Neutrophil (primary cell): ENCODE measurements at regions not wholly inside any gene's neighbourhood (a gene's known extent, or its start where the extent isn't known, plus 50 kb on each side); places are given as distances from the start of the nearest gene placed in this dataset.
"Not testable (repeated sequence)": the region's sequence is repeated elsewhere in the genome, so short reads cannot be mapped to it uniquely, and the experiment has no call there.

Source experiments
- H3K27ac ChIP-seq: fragments of 200-600 bp; sonication (generic); 2 replicates; pipeline ENCODE4 v1.5.1; 2016; ENCODE audit warnings: mild to moderate bottlenecking, moderate library complexity
- H3K27me3 ChIP-seq: fragments of 200-600 bp; sonication (generic); 2 replicates; pipeline ENCODE4 v1.6.0; 2016; ENCODE audit warnings: mild to moderate bottlenecking
- H3K36me3 ChIP-seq: fragments of 200-600 bp; sonication (generic); 2 replicates; pipeline ENCODE4 v1.5.1; 2017
- H3K4me1 ChIP-seq, 2 experiments: fragments of 200-600 bp in 1 of 2; sonication (generic) in 1 of 2; 1 replicate in 1 of 2; 2 replicates in 1 of 2; pipeline versions ENCODE4 v1.5.1 to v1.6.1; 2013 to 2016; ENCODE audit warnings: low read depth in 1 of 2, low read length in 1 of 2, mild to moderate bottlenecking in 1 of 2, moderate library complexity in 1 of 2; ENCODE audit not compliant: control insufficient read depth in 1 of 2, insufficient read depth in 1 of 2
- H3K4me3 ChIP-seq, 2 experiments: fragments of 200-600 bp in 1 of 2; sonication (generic) in 1 of 2; 1 replicate in 1 of 2; 2 replicates in 1 of 2; pipeline ENCODE4 v1.5.1; 2013 to 2016; ENCODE audit warnings: low read depth in 1 of 2, low read length in 1 of 2, mild to moderate bottlenecking in 1 of 2, moderate library complexity in 1 of 2
- H3K9me3 ChIP-seq: fragments of 200-600 bp; sonication (generic); 2 replicates; pipeline ENCODE4 v1.5.1; 2016
- CTCF ChIP-seq: fragments of 200-600 bp; sonication (generic); IDR thresholded peaks from 2 replicates; pipeline ENCODE4 v1.5.1; 2016; ENCODE audit warnings: antibody characterized with exemption

- Histone ChIP-seq H3K36me3 (no peaks in the 10 kb centered on the region), H3K27ac (no peak overlapping the region), H3K9me3 (no peaks in the 10 kb centered on the region), H3K27me3 (no peaks in the 10 kb centered on the region), H3K4me1 (no peaks in the 10 kb centered on the region), H3K4me3 (no peak overlapping the region)
- no peak for TF ChIP-seq CTCF
These were observed 298.0 kb upstream of the CXADR start for GRCh38 chr21:17214801-17215200.

GRCh38 chr21:17219050-17219449 is 293.8 kb upstream of the CXADR start:
- H3K4me3 ChIP-seq, H3K9me3 ChIP-seq, H3K36me3 ChIP-seq, H3K4me1 ChIP-seq, H3K27me3 ChIP-seq, H3K27ac ChIP-seq: not testable (repeated sequence)

- Histone ChIP-seq H3K9me3 (no peaks in the 10 kb centered on the region), H3K27ac (no peak overlapping the region), H3K36me3 (no peaks in the 10 kb centered on the region), H3K4me3 (no peak overlapping the region), H3K27me3 (no peaks in the 10 kb centered on the region), H3K4me1 (no peaks in the 10 kb centered on the region)
- no peak for TF ChIP-seq CTCF
These were observed 281.7 kb upstream of the CXADR start for GRCh38 chr21:17231124-17231523.

- no peaks in the 10 kb centered on the region for H3K27me3 ChIP-seq
- no peak for TF ChIP-seq CTCF
- no peak overlapping the region for H3K4me3 ChIP-seq
- no peaks in the 10 kb centered on the region for H3K36me3 ChIP-seq
- H3K9me3 ChIP-seq, result no peaks in the 10 kb centered on the region
- H3K27ac ChIP-seq, result no peak overlapping the region
- no peaks in the 10 kb centered on the region for H3K4me1 ChIP-seq
These were observed 281.1 kb upstream of the CXADR start for GRCh38 chr21:17231771-17232170.

- Histone ChIP-seq H3K9me3 (no peaks in the 10 kb centered on the region), H3K4me1 (no peaks in the 10 kb centered on the region), H3K4me3 (no peak overlapping the region), H3K27ac (no peak overlapping the region), H3K27me3 (no peaks in the 10 kb centered on the region), H3K36me3 (no peaks in the 10 kb centered on the region)
- no peak for TF ChIP-seq CTCF
These were observed 274.4 kb upstream of the CXADR start for GRCh38 chr21:17238468-17238867.

GRCh38 chr21:17250778-17251241 is 262.0 kb upstream of the CXADR start:
- Histone ChIP-seq H3K27me3 (no peaks in the 10 kb centered on the region), H3K4me1 (no peaks in the 10 kb centered on the region), H3K27ac (no peak overlapping the region), H3K9me3 (no peaks in the 10 kb centered on the region), H3K36me3 (no peaks in the 10 kb centered on the region), H3K4me3 (no peak overlapping the region)
- no peak for TF ChIP-seq CTCF
